ENCODE measurements at regions not wholly inside any gene's neighbourhood (a gene's known extent, or its start where the extent isn't known, plus 50 kb on each side); places are given as distances from the start of the nearest gene placed in this dataset.

DNA sequence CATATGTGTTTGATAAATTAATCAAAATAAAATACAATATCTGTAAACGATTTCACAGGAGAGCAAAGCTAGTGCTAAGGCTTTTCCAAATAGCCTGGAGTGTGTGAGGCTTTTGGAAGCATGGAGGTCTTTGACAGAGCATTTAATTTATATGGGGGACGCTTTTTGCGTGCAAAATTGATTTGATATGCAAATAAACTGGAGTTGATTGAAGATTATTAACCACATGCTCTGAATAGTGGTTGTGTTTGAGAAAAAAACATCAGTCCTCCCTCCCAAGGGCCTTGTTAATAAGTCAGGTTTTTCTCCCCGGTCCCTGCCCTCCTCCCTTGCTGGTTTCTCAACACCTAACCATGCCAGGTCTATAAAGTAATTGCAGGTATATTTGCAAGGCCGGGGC is 85.1 kb upstream of the FGFR2 start:
- no peak overlapping the region for H3K9ac ChIP-seq
- H3K27ac ChIP-seq: no peak overlapping the region
- no peak overlapping the region for H3K4me3 ChIP-seq (IDR thresholded peaks at IDR 0.05; ENCODE audit: insufficient read depth, low read depth, low read length)
- H3K4me1 ChIP-seq (ENCODE audit: low read depth, poor library complexity, severe bottlenecking): no peaks in the 10 kb centered on the region
- no peaks in the 10 kb centered on the region for H3K36me3 ChIP-seq (ENCODE audit: insufficient read depth)
- no peaks in the 10 kb centered on the region for H3K79me2 ChIP-seq (ENCODE audit: insufficient read depth, low read depth)
- no peak overlapping the region for H3K4me2 ChIP-seq
- no peak overlapping the region for H2AFZ ChIP-seq (ENCODE audit: low read depth)
- no peaks in the 10 kb centered on the region for H4K20me1 ChIP-seq (ENCODE audit: insufficient read depth)
- H3K27me3 ChIP-seq (ENCODE audit: insufficient read depth, low read depth): no peaks in the 10 kb centered on the region
- TF ChIP-seq, protein P1, sequence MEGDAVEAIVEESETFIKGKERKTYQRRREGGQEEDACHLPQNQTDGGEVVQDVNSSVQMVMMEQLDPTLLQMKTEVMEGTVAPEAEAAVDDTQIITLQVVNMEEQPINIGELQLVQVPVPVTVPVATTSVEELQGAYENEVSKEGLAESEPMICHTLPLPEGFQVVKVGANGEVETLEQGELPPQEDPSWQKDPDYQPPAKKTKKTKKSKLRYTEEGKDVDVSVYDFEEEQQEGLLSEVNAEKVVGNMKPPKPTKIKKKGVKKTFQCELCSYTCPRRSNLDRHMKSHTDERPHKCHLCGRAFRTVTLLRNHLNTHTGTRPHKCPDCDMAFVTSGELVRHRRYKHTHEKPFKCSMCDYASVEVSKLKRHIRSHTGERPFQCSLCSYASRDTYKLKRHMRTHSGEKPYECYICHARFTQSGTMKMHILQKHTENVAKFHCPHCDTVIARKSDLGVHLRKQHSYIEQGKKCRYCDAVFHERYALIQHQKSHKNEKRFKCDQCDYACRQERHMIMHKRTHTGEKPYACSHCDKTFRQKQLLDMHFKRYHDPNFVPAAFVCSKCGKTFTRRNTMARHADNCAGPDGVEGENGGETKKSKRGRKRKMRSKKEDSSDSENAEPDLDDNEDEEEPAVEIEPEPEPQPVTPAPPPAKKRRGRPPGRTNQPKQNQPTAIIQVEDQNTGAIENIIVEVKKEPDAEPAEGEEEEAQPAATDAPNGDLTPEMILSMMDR (conservative IDR thresholded peaks at IDR 0.05; ENCODE audit: low read depth, low read length): no peak

DNA sequence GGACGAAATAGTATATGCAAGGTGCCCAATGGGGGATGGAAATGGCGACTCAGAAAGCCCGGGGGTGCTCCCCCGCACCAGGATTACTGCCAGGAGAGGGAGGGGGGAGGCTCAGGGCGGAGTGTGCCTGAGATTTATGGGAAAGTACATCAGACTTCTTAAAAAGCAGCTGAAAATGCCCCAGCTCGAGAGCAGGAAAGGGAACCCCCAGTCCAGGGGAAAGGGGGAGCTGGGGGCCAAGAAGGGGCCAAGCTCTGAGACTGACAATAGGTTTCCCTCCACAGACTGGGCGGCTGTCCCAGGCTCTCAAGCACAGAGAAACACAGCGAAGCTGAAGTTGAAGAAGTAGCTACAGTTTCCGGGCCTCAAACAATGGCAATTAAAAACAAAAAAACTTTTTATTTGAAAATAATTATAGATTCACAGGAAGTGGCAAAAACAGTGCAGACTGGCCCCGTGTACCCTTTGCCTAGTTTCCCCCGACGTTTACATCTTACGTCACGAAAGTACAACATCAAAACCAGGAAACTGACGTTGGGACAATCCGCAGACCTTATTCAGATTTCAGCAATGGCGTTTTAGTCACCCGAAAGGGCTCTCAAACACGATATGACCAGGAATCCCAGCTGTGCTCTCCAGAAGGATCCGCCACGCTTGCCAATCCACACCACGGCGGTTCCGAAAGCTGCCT is 83.9 kb upstream of the FGFR2 start:
- H2AFZ ChIP-seq (ENCODE audit: low read depth): no peak overlapping the region
- no peaks in the 10 kb centered on the region for H3K79me2 ChIP-seq (ENCODE audit: insufficient read depth, low read depth)
- no peak overlapping the region for H3K27ac ChIP-seq
- H4K20me1 ChIP-seq (ENCODE audit: insufficient read depth): no peaks in the 10 kb centered on the region
- no peak overlapping the region for H3K4me3 ChIP-seq (IDR thresholded peaks at IDR 0.05; ENCODE audit: insufficient read depth, low read depth, low read length)
- H3K36me3 ChIP-seq (ENCODE audit: insufficient read depth): no peaks in the 10 kb centered on the region
- H3K27me3 ChIP-seq (ENCODE audit: insufficient read depth, low read depth): no peaks in the 10 kb centered on the region
- TF ChIP-seq, protein P1 (conservative IDR thresholded peaks at IDR 0.05; ENCODE audit: low read depth, low read length): no peak
- H3K4me1 ChIP-seq (ENCODE audit: low read depth, poor library complexity, severe bottlenecking): no peaks in the 10 kb centered on the region
- H3K4me2 ChIP-seq: no peak overlapping the region
- no peak overlapping the region for H3K9ac ChIP-seq

DNA sequence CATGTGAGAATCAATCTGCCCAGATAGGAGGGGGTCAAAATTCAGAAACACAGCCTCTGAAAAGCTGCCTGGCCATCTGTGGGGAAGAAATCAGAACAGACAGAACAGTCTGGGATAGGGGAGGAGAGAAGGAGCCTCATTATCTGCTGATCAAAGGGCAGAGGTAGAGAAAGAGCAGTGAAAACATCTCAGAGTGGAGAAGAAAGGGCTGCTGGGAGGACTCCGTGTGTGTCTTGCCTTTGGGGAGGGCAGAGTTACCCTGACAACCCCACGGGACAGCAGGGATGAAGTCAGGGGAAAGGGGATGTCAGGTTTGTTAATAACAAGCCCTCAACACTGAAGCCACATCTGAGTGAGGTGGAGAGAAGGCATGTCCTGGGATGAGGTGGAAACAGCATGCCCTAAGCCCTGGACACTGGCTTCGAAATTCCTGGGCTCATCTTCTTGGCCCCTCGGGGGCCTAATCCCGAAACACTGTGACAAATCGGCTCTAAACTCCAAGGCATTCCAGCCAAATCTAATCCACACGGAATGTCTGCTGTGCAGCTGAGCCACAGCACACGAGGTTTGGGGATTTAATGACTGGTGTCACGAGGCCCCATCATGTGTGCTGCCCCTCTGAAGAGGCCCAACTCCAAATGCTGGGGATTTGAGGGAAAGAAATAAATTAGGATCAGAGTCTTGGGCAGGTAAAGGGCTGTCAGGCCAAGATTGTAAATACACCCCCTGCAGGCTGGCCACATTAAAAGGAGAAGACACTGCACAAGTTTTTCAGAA is 82.8 kb upstream of the FGFR2 start:
- H2AFZ ChIP-seq (ENCODE audit: low read depth): no peak overlapping the region
- no peak overlapping the region for H3K27ac ChIP-seq
- no peaks in the 10 kb centered on the region for H3K36me3 ChIP-seq (ENCODE audit: insufficient read depth)
- H3K27me3 ChIP-seq (ENCODE audit: insufficient read depth, low read depth): no peaks in the 10 kb centered on the region
- H3K4me1 ChIP-seq (ENCODE audit: low read depth, poor library complexity, severe bottlenecking): no peaks in the 10 kb centered on the region
- no peaks in the 10 kb centered on the region for H4K20me1 ChIP-seq (ENCODE audit: insufficient read depth)
- TF ChIP-seq, protein P1 (conservative IDR thresholded peaks at IDR 0.05; ENCODE audit: low read depth, low read length): no peak
- H3K9ac ChIP-seq: no peak overlapping the region
- H3K4me2 ChIP-seq: no peak overlapping the region
- no peak overlapping the region for H3K4me3 ChIP-seq (IDR thresholded peaks at IDR 0.05; ENCODE audit: insufficient read depth, low read depth, low read length)
- no peaks in the 10 kb centered on the region for H3K79me2 ChIP-seq (ENCODE audit: insufficient read depth, low read depth)

DNA sequence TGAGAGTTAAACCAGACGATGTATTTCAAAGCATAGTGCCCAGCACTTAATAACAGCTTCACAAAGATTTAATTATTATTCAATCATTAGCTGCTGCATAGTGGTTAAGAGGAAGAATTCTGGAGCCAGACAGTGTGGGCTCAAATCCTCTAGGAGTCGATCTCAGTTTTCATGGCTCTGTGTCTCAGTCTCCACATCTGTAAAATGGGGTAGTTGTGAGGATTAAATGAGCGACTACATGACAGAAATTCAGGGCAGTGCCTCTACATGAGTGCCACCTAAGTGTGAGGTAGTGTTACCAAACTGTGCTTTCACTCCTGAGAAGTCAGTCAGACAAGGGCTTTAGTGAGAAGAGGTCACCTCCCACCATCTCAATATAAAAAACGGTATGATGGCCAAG is 81.7 kb upstream of the FGFR2 start:
- no peak overlapping the region for H3K9ac ChIP-seq
- no peaks in the 10 kb centered on the region for H4K20me1 ChIP-seq (ENCODE audit: insufficient read depth)
- no peak overlapping the region for H3K4me2 ChIP-seq
- TF ChIP-seq, protein P1 (conservative IDR thresholded peaks at IDR 0.05; ENCODE audit: low read depth, low read length): no peak
- H3K27me3 ChIP-seq (ENCODE audit: insufficient read depth, low read depth): no peaks in the 10 kb centered on the region
- no peak overlapping the region for H2AFZ ChIP-seq (ENCODE audit: low read depth)
- H3K27ac ChIP-seq: no peak overlapping the region
- H3K4me1 ChIP-seq (ENCODE audit: low read depth, poor library complexity, severe bottlenecking): no peaks in the 10 kb centered on the region
- H3K79me2 ChIP-seq (ENCODE audit: insufficient read depth, low read depth): no peaks in the 10 kb centered on the region
- no peak overlapping the region for H3K4me3 ChIP-seq (IDR thresholded peaks at IDR 0.05; ENCODE audit: insufficient read depth, low read depth, low read length)
- H3K36me3 ChIP-seq (ENCODE audit: insufficient read depth): no peaks in the 10 kb centered on the region

Measured in KMS-11 (cell line).